MCF 10A (cell line): ENCODE measurements at regions not wholly inside any gene's neighbourhood (a gene's known extent, or its start where the extent isn't known, plus 50 kb on each side); places are given as distances from the start of the nearest gene placed in this dataset.

Source experiments
- BruUV-seq: library from RNA; stranded (reverse); fragments of 400-500 nt; replicated peaks from 2 replicates; lab custom pipeline; 2021; lab: Mats Ljungman, UMichigan
- CTCF ChIA-PET: fragments of 300-600 bp; sonication (Branson Sonifier 250); formaldehyde crosslinking; extraction: SDS; loops from one replicate; lab custom pipeline; 2021; ENCODE audit warnings: antibody characterized with exemption, inconsistent platforms; lab: Yijun Ruan, JAX
- POLR2A ChIA-PET: fragments of 300-600, 350-650 bp; sonication (Branson Sonifier 250); formaldehyde crosslinking; extraction: SDS; loops from one replicate; lab custom pipeline; 2020; ENCODE audit warnings: antibody characterized with exemption, inconsistent platforms; lab: Yijun Ruan, JAX
- DNase-seq: peaks from one replicate; pipeline ENCODE4 v3.0.0-alpha.2; 2018; ENCODE audit not compliant: unreplicated experiment
- H3K27ac Mint-ChIP-seq: one replicate; pipeline ENCODE4 v1.8.0; 2022; ENCODE audit warnings: mild to moderate bottlenecking, low read depth, mixed read lengths; ENCODE audit not compliant: unreplicated experiment
- H3K27me3 Mint-ChIP-seq: one replicate; pipeline ENCODE4 v1.8.0; 2022; ENCODE audit warnings: mixed read lengths; ENCODE audit not compliant: insufficient read depth, unreplicated experiment
- H3K36me3 Mint-ChIP-seq: one replicate; pipeline ENCODE4 v1.8.0; 2022; ENCODE audit warnings: mild to moderate bottlenecking, moderate library complexity, mixed read lengths; ENCODE audit not compliant: insufficient read depth, unreplicated experiment
- H3K4me1 Mint-ChIP-seq: one replicate; pipeline ENCODE4 v1.8.0; 2022; ENCODE audit warnings: mixed read lengths; ENCODE audit not compliant: insufficient read depth, unreplicated experiment
- H3K4me3 Mint-ChIP-seq: one replicate; pipeline ENCODE4 v1.8.0; 2022; ENCODE audit warnings: mild to moderate bottlenecking, moderate library complexity, mixed read lengths; ENCODE audit not compliant: unreplicated experiment
- H3K9me3 Mint-ChIP-seq: one replicate; pipeline ENCODE4 v1.8.0; 2022; ENCODE audit warnings: mixed read lengths; ENCODE audit not compliant: unreplicated experiment
- intact Hi-C: fragments of 100-400 bp; cut with micrococcal nuclease; formaldehyde crosslinking; loops from 2 replicates; pipeline ENCODE4 v1.14.1; 2022
- TF ChIP-seq, protein P1 (sequence below): fragments of 200-600 bp; IDR thresholded peaks from one replicate; pipeline ENCODE4 v1.8.0; 2022; ENCODE audit warnings: antibody characterized with exemption, mild to moderate bottlenecking; ENCODE audit not compliant: unreplicated experiment

GRCh38 chr7:13717031-13717430 is 272.4 kb downstream of the ETV1 start:
- TF ChIP-seq, protein P1, sequence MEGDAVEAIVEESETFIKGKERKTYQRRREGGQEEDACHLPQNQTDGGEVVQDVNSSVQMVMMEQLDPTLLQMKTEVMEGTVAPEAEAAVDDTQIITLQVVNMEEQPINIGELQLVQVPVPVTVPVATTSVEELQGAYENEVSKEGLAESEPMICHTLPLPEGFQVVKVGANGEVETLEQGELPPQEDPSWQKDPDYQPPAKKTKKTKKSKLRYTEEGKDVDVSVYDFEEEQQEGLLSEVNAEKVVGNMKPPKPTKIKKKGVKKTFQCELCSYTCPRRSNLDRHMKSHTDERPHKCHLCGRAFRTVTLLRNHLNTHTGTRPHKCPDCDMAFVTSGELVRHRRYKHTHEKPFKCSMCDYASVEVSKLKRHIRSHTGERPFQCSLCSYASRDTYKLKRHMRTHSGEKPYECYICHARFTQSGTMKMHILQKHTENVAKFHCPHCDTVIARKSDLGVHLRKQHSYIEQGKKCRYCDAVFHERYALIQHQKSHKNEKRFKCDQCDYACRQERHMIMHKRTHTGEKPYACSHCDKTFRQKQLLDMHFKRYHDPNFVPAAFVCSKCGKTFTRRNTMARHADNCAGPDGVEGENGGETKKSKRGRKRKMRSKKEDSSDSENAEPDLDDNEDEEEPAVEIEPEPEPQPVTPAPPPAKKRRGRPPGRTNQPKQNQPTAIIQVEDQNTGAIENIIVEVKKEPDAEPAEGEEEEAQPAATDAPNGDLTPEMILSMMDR: no peak
- CTCF ChIA-PET: interaction anchor here (0.8 to 1.4 kb wide), 2 partner anchors 11 to 740 kb away, joined by 3 to 4 read pairs; no protein-coding TSS in a partner anchor
- no peak for DNase-seq
- no TSS peak for BruUV-seq
- H3K4me1 Mint-ChIP-seq: no peaks in the 10 kb centered on the region
- no peaks in the 10 kb centered on the region for H3K36me3 Mint-ChIP-seq
- peaks cover 8% of the 10 kb centered on the region for H3K9me3 Mint-ChIP-seq
- H3K4me3 Mint-ChIP-seq: no peak overlapping the region
- intact Hi-C loops: loop anchor here (10.0 kb wide), 1 partner anchor 92 kb away; no protein-coding TSS in a partner anchor
- no peaks in the 10 kb centered on the region for H3K27me3 Mint-ChIP-seq
- H3K27ac Mint-ChIP-seq: no peak overlapping the region
- POLR2A ChIA-PET: no interaction called here

DNA sequence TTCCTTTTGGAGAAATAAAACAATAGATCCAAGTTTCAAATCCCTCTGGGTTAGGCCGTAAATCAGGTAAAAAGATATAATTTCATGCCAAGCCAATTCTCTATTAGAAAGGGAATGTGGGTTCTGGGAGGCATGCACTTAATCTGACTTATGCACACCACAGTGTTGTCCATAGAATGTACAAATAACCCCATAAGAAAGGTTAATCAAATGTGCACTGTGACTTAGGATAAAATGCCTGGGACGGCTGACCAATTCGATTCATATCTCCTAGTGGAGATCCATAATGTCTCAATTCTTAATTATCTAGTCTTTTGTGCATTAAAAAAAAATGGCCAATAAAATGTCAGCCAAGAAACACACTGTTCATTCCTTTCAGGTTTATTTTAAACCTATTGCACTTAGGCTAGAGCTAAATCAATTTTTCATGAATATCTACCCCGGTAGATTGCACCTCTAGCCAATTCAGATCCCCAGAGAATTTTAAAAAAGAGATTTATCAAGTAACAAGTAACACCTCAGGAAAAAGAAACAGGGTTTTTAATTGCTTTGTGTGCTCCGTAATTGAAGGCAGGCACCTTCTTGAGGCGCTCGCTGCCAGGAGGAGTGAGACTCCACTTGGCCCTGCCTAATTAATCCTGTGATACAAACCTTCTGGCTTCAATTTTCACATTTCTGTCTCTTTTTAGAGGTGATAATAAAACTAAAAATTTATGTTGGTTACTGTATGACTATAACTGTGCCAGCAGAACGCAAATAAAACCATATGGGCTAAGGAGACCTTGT is 265.1 kb downstream of the ETV1 start:
- ChIA-PET CTCF (interaction anchor here (0.6 to 1.7 kb wide), 10 partner anchors 9 to 1123 kb away, joined by 3 to 16 read pairs (median 3); no protein-coding TSS in a partner anchor), POLR2A (interaction anchor here (0.6 kb wide), 1 partner anchor 15 kb away, joined by 4 read pairs; no protein-coding TSS in a partner anchor)
- H3K9me3 Mint-ChIP-seq: no peaks in the 10 kb centered on the region
- BruUV-seq: no TSS peak
- H3K4me3 Mint-ChIP-seq: no peak overlapping the region
- H3K4me1 Mint-ChIP-seq: no peaks in the 10 kb centered on the region
- H3K27ac Mint-ChIP-seq: no peak overlapping the region
- DNase-seq: no peak
- TF ChIP-seq, protein P1: no peak
- H3K27me3 Mint-ChIP-seq: no peaks in the 10 kb centered on the region
- no peaks in the 10 kb centered on the region for H3K36me3 Mint-ChIP-seq
- intact Hi-C loops: no loop called here

DNA sequence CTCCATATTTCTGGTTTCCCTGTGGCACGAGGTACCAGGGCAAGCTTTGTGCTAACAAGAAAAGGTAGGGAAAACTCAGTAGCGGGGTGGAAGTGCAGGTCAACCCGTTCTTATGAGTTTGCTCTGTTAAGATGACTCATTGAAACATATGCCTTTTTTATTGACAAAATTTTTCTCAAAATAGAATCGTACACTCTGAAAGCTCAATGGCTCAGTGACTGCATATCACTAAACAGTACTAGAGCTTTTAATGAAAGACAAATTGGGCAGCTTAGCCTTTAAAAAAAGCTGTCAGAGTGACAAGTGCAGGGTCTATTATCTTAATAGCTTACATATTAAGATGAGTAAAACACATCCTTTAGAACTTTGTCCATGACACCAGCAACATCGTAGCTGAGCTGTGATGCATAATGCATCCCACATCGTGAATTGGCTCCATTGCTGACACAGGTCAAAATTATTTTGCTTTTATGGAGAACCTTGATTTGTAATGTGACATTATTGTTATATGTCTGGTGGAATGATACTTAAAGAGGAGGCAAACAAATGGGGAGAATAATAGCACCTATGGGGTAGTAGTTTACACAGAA is 264.4 kb downstream of the ETV1 start:
- DNase-seq: no peak
- Mint-ChIP-seq H3K4me3 (no peak overlapping the region), H3K36me3 (no peaks in the 10 kb centered on the region), H3K27me3 (no peaks in the 10 kb centered on the region), H3K9me3 (no peaks in the 10 kb centered on the region), H3K4me1 (no peaks in the 10 kb centered on the region), H3K27ac (no peak overlapping the region)
- ChIA-PET CTCF (interaction anchor here (0.6 to 1.7 kb wide), 10 partner anchors 10 to 1122 kb away, joined by 3 to 16 read pairs (median 3); no protein-coding TSS in a partner anchor), POLR2A (no interaction called here)
- intact Hi-C loops: loop anchor here (1.0 to 5.0 kb wide), 2 partner anchors 200 to 448 kb away; no protein-coding TSS in a partner anchor
- BruUV-seq: no TSS peak
- TF ChIP-seq, protein P1: no peak

DNA sequence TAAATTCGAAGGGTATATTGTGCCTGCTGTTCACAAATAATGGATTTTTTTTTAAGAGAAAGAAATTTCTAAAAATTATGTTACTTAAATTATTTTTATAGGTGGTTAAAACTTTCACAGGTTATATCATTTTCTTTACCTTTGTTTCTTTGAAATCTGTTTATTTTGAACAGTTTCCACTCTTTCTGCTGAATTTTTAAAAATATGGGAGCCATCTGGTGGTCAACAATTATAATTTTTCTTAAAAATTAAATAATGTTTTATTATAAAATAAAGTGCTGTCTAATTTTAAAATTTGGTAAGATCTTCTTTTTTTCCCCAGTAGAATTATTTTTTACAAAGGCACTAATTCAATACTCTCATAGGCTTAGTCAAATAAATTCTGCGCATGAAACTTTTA is 263.9 kb downstream of the ETV1 start:
- intact Hi-C loops: loop anchor here (1.0 to 5.0 kb wide), 2 partner anchors 200 to 448 kb away; no protein-coding TSS in a partner anchor
- Mint-ChIP-seq H3K4me1 (no peaks in the 10 kb centered on the region), H3K27me3 (no peaks in the 10 kb centered on the region), H3K27ac (no peak overlapping the region), H3K4me3 (no peak overlapping the region), H3K36me3 (no peaks in the 10 kb centered on the region), H3K9me3 (no peaks in the 10 kb centered on the region)
- TF ChIP-seq, protein P1: no peak
- POLR2A ChIA-PET: no interaction called here
- no peak for DNase-seq
- CTCF ChIA-PET: interaction anchor here (0.7 to 1.7 kb wide), 5 partner anchors 10 to 444 kb away, joined by 3 to 16 read pairs (median 3); no protein-coding TSS in a partner anchor
- BruUV-seq: no TSS peak
